Activated CD8-positive, alpha-beta memory T cell treated with anti-CD3 and anti-CD28 coated beads, Interleukin-2, amount 10 ng/mL, durations not matched to agents 7 days and 5 days (primary cell): ENCODE measurements at regions not wholly inside any gene's neighbourhood (a gene's known extent, or its start where the extent isn't known, plus 50 kb on each side); places are given as distances from the start of the nearest gene placed in this dataset.

Experiments
- ATAC-seq: fragments of 150-1000 bp; cut with Tn5 transposase; one replicate; pipeline ENCODE4 v1.10.0; 2021; ENCODE audit warnings: moderate library complexity
- CTCF ChIA-PET: fragments of 350-600 bp; sonication (Branson Sonifier 250); formaldehyde crosslinking; loops from one replicate; lab custom pipeline; 2021; ENCODE audit warnings: antibody characterized with exemption; lab: Charles Lee
- DNase-seq: peaks from one replicate; pipeline ENCODE4 v3.0.0-alpha.2; 2020
- H3K27ac Mint-ChIP-seq: one replicate; pipeline ENCODE4 v1.8.0; 2021; ENCODE audit warnings: mild to moderate bottlenecking, mixed read lengths
- H3K27me3 Mint-ChIP-seq: one replicate; pipeline ENCODE4 v1.8.0; 2021; ENCODE audit warnings: mixed read lengths
- H3K36me3 Mint-ChIP-seq: one replicate; pipeline ENCODE4 v1.8.0; 2021; ENCODE audit warnings: mild to moderate bottlenecking, mixed read lengths
- H3K4me1 Mint-ChIP-seq: one replicate; pipeline ENCODE4 v1.8.0; 2021; ENCODE audit warnings: mixed read lengths
- H3K4me3 Mint-ChIP-seq: one replicate; pipeline ENCODE4 v1.8.0; 2021; ENCODE audit warnings: mild to moderate bottlenecking, moderate library complexity, mixed read lengths
- H3K9me3 Mint-ChIP-seq: one replicate; pipeline ENCODE4 v1.8.0; 2022; ENCODE audit warnings: low read depth, mixed read lengths

- no peak overlapping the region for H3K27ac Mint-ChIP-seq
- no peaks in the 10 kb centered on the region for H3K27me3 Mint-ChIP-seq
- no peak overlapping the region for H3K4me3 Mint-ChIP-seq
- H3K36me3 Mint-ChIP-seq, result no peaks in the 10 kb centered on the region
- ATAC-seq (no peak), DNase-seq (no peak)
- CTCF ChIA-PET, result no interaction called here
- H3K9me3 Mint-ChIP-seq, result no peaks in the 10 kb centered on the region
- H3K4me1 Mint-ChIP-seq, result no peaks in the 10 kb centered on the region
Observed at GRCh38 chr3:81394651-81395524, 366.6 kb downstream of the GBE1 start.

GRCh38 chr3:81393251-81393650 lies 368.2 kb downstream of the GBE1 start:
- Mint-ChIP-seq H3K9me3 (no peaks in the 10 kb centered on the region), H3K27ac (no peak overlapping the region), H3K27me3 (no peaks in the 10 kb centered on the region), H3K36me3 (no peaks in the 10 kb centered on the region), H3K4me1 (no peaks in the 10 kb centered on the region), H3K4me3 (no peak overlapping the region)
- ATAC-seq (no peak), DNase-seq (no peak)
- CTCF ChIA-PET, result interaction anchor here (0.7 kb wide), 1 partner anchor 7 kb away, joined by 3 read pairs; no protein-coding TSS in a partner anchor

- Mint-ChIP-seq H3K9me3 (no peaks in the 10 kb centered on the region), H3K4me3 (no peak overlapping the region), H3K36me3 (no peaks in the 10 kb centered on the region), H3K27me3 (no peaks in the 10 kb centered on the region), H3K4me1 (no peaks in the 10 kb centered on the region), H3K27ac (no peak overlapping the region)
- DNase-seq, result no peak
- CTCF ChIA-PET, result no interaction called here
- no peak for ATAC-seq
Observed at GRCh38 chr3:81390796-81391195, 370.6 kb downstream of the GBE1 start.

- CTCF ChIA-PET, result no interaction called here
- H3K27ac Mint-ChIP-seq, result no peak overlapping the region
- H3K36me3 Mint-ChIP-seq, result no peaks in the 10 kb centered on the region
- no peaks in the 10 kb centered on the region for H3K9me3 Mint-ChIP-seq
- no peaks in the 10 kb centered on the region for H3K4me1 Mint-ChIP-seq
- DNase-seq (no peak), ATAC-seq (no peak)
- H3K27me3 Mint-ChIP-seq, result no peaks in the 10 kb centered on the region
- H3K4me3 Mint-ChIP-seq, result no peak overlapping the region
Observed at GRCh38 chr3:81388191-81388590, 373.3 kb downstream of the GBE1 start.

- Mint-ChIP-seq H3K4me1 (no peaks in the 10 kb centered on the region), H3K36me3 (no peaks in the 10 kb centered on the region), H3K27ac (no peak overlapping the region), H3K9me3 (peaks cover 2% of the 10 kb centered on the region), H3K27me3 (no peaks in the 10 kb centered on the region), H3K4me3 (no peak overlapping the region)
- CTCF ChIA-PET, result no interaction called here
- no peak for DNase-seq
- ATAC-seq, result no peak
Observed at GRCh38 chr3:81382470-81382869, 379.0 kb downstream of the GBE1 start.

GRCh38 chr3:81380234-81380633 lies 381.2 kb downstream of the GBE1 start:
- Mint-ChIP-seq H3K27ac (no peak overlapping the region), H3K4me3 (no peak overlapping the region), H3K36me3 (no peaks in the 10 kb centered on the region), H3K4me1 (no peaks in the 10 kb centered on the region), H3K9me3 (peaks cover 4% of the 10 kb centered on the region), H3K27me3 (no peaks in the 10 kb centered on the region)
- DNase-seq (no peak), ATAC-seq (no peak)
- CTCF ChIA-PET, result no interaction called here

- ATAC-seq (no peak), DNase-seq (no peak)
- H3K4me1 Mint-ChIP-seq, result no peaks in the 10 kb centered on the region
- no peaks in the 10 kb centered on the region for H3K36me3 Mint-ChIP-seq
- no peak overlapping the region for H3K4me3 Mint-ChIP-seq
- H3K27me3 Mint-ChIP-seq, result no peaks in the 10 kb centered on the region
- peaks cover 4% of the 10 kb centered on the region for H3K9me3 Mint-ChIP-seq
- H3K27ac Mint-ChIP-seq, result no peak overlapping the region
- CTCF ChIA-PET, result no interaction called here
Observed at GRCh38 chr3:81378552-81379293, 382.7 kb downstream of the GBE1 start.

- no peak overlapping the region for H3K4me3 Mint-ChIP-seq
- no peaks in the 10 kb centered on the region for H3K27me3 Mint-ChIP-seq
- DNase-seq, result no peak
- no peak overlapping the region for H3K27ac Mint-ChIP-seq
- H3K9me3 Mint-ChIP-seq, result peaks cover 7% of the 10 kb centered on the region
- no peaks in the 10 kb centered on the region for H3K4me1 Mint-ChIP-seq
- CTCF ChIA-PET, result no interaction called here
- ATAC-seq, result no peak
- H3K36me3 Mint-ChIP-seq, result no peaks in the 10 kb centered on the region
Observed at GRCh38 chr3:81375921-81376320, 385.5 kb downstream of the GBE1 start.

GRCh38 chr3:81364411-81364810 lies 397.0 kb downstream of the GBE1 start:
- Mint-ChIP-seq H3K27me3 (no peaks in the 10 kb centered on the region), H3K27ac (no peak overlapping the region), H3K4me3 (no peak overlapping the region), H3K4me1 (no peaks in the 10 kb centered on the region), H3K9me3 (no peaks in the 10 kb centered on the region), H3K36me3 (no peaks in the 10 kb centered on the region)
- CTCF ChIA-PET, result no interaction called here
- DNase-seq, result no peak
- no peak for ATAC-seq

GRCh38 chr3:81363816-81364215 lies 397.6 kb downstream of the GBE1 start:
- Mint-ChIP-seq H3K27me3 (no peaks in the 10 kb centered on the region), H3K9me3 (no peaks in the 10 kb centered on the region), H3K27ac (no peak overlapping the region), H3K4me1 (no peaks in the 10 kb centered on the region), H3K36me3 (no peaks in the 10 kb centered on the region), H3K4me3 (no peak overlapping the region)
- CTCF ChIA-PET, result no interaction called here
- no peak for DNase-seq
- no peak for ATAC-seq

- no peak for DNase-seq
- H3K36me3 Mint-ChIP-seq, result no peaks in the 10 kb centered on the region
- no peak overlapping the region for H3K4me3 Mint-ChIP-seq
- peaks cover 3% of the 10 kb centered on the region for H3K9me3 Mint-ChIP-seq
- ATAC-seq, result no peak
- H3K4me1 Mint-ChIP-seq, result no peaks in the 10 kb centered on the region
- H3K27me3 Mint-ChIP-seq, result no peaks in the 10 kb centered on the region
- no peak overlapping the region for H3K27ac Mint-ChIP-seq
- CTCF ChIA-PET, result no interaction called here
Observed at GRCh38 chr3:81354119-81354518, 407.3 kb downstream of the GBE1 start.

- no peak for DNase-seq
- ATAC-seq, result no peak
- Mint-ChIP-seq H3K4me1 (no peaks in the 10 kb centered on the region), H3K27ac (no peak overlapping the region), H3K36me3 (no peaks in the 10 kb centered on the region), H3K9me3 (peaks cover 3% of the 10 kb centered on the region), H3K27me3 (no peaks in the 10 kb centered on the region), H3K4me3 (no peak overlapping the region)
- CTCF ChIA-PET, result no interaction called here
Observed at GRCh38 chr3:81352867-81353266, 408.6 kb downstream of the GBE1 start.

GRCh38 chr3:81349816-81350340 lies 411.6 kb downstream of the GBE1 start:
- peaks cover 3% of the 10 kb centered on the region for H3K9me3 Mint-ChIP-seq
- CTCF ChIA-PET, result no interaction called here
- H3K4me3 Mint-ChIP-seq, result no peak overlapping the region
- ATAC-seq (no peak), DNase-seq (no peak)
- no peaks in the 10 kb centered on the region for H3K27me3 Mint-ChIP-seq
- H3K4me1 Mint-ChIP-seq, result no peaks in the 10 kb centered on the region
- H3K27ac Mint-ChIP-seq, result no peak overlapping the region
- no peaks in the 10 kb centered on the region for H3K36me3 Mint-ChIP-seq
